AG08395 (cell line): ENCODE measurements at regions not wholly inside any gene's neighbourhood (a gene's known extent, or its start where the extent isn't known, plus 50 kb on each side); places are given as distances from the start of the nearest gene placed in this dataset.
"Not testable (repeated sequence)": the region's sequence is repeated elsewhere in the genome, so short reads cannot be mapped to it uniquely, and the experiment has no call there.

Experiments used
- DNase-seq: peaks from one replicate; pipeline ENCODE4 v3.0.0; 2012; ENCODE audit warnings: mixed read lengths, low spot score

GRCh38 chr9:108456903-108457302 is 398.9 kb downstream of the ACTL7B start:
- DNase-seq = no peak

GRCh38 chr9:108445431-108446071 is 410.2 kb downstream of the ACTL7B start:
- DNase-seq = no peak

- peak; percentile 80 for DNase-seq
Measured at GRCh38 chr9:108444400-108445358, 411.1 kb downstream of the ACTL7B start.

GRCh38 chr9:108443741-108444140 is 412.0 kb downstream of the ACTL7B start:
- DNase-seq = peak; percentile 57

GRCh38 chr9:108443019-108443633 is 412.7 kb downstream of the ACTL7B start:
- DNase-seq = peak; percentile 9

GRCh38 chr9:108442627-108443018 is 413.2 kb downstream of the ACTL7B start:
- no peak for DNase-seq

GRCh38 chr9:108441726-108442125 is 414.1 kb downstream of the ACTL7B start:
- no peak for DNase-seq

- DNase-seq = no peak
Measured at GRCh38 chr9:108441251-108441650, 414.5 kb downstream of the ACTL7B start.

- DNase-seq = peak; percentile 74
Measured at GRCh38 chr9:108439947-108440346, 415.8 kb downstream of the ACTL7B start.

- DNase-seq = no peak
Measured at GRCh38 chr9:108437656-108438055, 418.1 kb downstream of the ACTL7B start.

- DNase-seq = no peak
Measured at GRCh38 chr9:108436448-108436847, 419.3 kb downstream of the ACTL7B start.

GRCh38 chr9:108434502-108434901 is 421.3 kb downstream of the ACTL7B start:
- DNase-seq = peak; percentile 27

GRCh38 chr9:108434036-108434435 is 421.8 kb downstream of the ACTL7B start:
- no peak for DNase-seq

GRCh38 chr9:108430655-108431054 is 425.1 kb downstream of the ACTL7B start:
- no peak for DNase-seq

GRCh38 chr9:108427751-108428150 is 428.0 kb downstream of the ACTL7B start:
- no peak for DNase-seq

GRCh38 chr9:108426421-108426940 is 429.3 kb downstream of the ACTL7B start:
- DNase-seq = not testable (repeated sequence)

GRCh38 chr9:108423433-108423832 is 432.4 kb downstream of the ACTL7B start:
- no peak for DNase-seq

- DNase-seq = no peak
Measured at GRCh38 chr9:108419379-108419778, 436.4 kb downstream of the ACTL7B start.

GRCh38 chr9:108417726-108418125 is 438.1 kb downstream of the ACTL7B start:
- no peak for DNase-seq

- no peak for DNase-seq
Measured at GRCh38 chr9:108417312-108417711, 438.5 kb downstream of the ACTL7B start.

- no peak for DNase-seq
Measured at GRCh38 chr9:108416324-108416723, 439.5 kb downstream of the ACTL7B start.

GRCh38 chr9:108413809-108414208 is 442.0 kb downstream of the ACTL7B start:
- DNase-seq = no peak

- no peak for DNase-seq
Measured at GRCh38 chr9:108412755-108413154, 443.0 kb downstream of the ACTL7B start.
